Endothelial cell of umbilical vein (primary cell): ENCODE measurements at regions not wholly inside any gene's neighbourhood (a gene's known extent, or its start where the extent isn't known, plus 50 kb on each side); places are given as distances from the start of the nearest gene placed in this dataset.

Experiments used
- MYC ChIP-seq: IDR thresholded peaks from one replicate; pipeline ENCODE4 v1.6.1; 2011; ENCODE audit warnings: mild to moderate bottlenecking, low read depth, low read length
- TF ChIP-seq, protein P1 (sequence below), 2 donors: IDR thresholded peaks; 1 replicate in 1 of 2; 2 replicates in 1 of 2; pipeline ENCODE4 v1.5.1; 2011; ENCODE audit warnings: low read length in 2 of 2, mild to moderate bottlenecking in 2 of 2, moderate library complexity in 2 of 2, control low read depth in 1 of 2, inconsistent platforms in 1 of 2, low read depth in 1 of 2; ENCODE audit not compliant: insufficient read depth in 1 of 2; ENCODE audit errors: extremely low read depth in 1 of 2

- no peak for TF ChIP-seq MYC
- TF ChIP-seq, protein P1, sequence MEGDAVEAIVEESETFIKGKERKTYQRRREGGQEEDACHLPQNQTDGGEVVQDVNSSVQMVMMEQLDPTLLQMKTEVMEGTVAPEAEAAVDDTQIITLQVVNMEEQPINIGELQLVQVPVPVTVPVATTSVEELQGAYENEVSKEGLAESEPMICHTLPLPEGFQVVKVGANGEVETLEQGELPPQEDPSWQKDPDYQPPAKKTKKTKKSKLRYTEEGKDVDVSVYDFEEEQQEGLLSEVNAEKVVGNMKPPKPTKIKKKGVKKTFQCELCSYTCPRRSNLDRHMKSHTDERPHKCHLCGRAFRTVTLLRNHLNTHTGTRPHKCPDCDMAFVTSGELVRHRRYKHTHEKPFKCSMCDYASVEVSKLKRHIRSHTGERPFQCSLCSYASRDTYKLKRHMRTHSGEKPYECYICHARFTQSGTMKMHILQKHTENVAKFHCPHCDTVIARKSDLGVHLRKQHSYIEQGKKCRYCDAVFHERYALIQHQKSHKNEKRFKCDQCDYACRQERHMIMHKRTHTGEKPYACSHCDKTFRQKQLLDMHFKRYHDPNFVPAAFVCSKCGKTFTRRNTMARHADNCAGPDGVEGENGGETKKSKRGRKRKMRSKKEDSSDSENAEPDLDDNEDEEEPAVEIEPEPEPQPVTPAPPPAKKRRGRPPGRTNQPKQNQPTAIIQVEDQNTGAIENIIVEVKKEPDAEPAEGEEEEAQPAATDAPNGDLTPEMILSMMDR (IDR thresholded peaks at IDR 0.05; ENCODE audit: extremely low read depth in 1 of 2, insufficient read depth in 1 of 2, low read depth in 1 of 2, low read length in 2 of 2) = no peak
Observed at GRCh38 chr6:25111782-25112181, 167.4 kb upstream of the CARMIL1 start.
